DMS114 treated with DMSO at 0.1 percent for 48 hours (cell line): ENCODE measurements at regions not wholly inside any gene's neighbourhood (a gene's known extent, or its start where the extent isn't known, plus 50 kb on each side); places are given as distances from the start of the nearest gene placed in this dataset.
"Not testable (repeated sequence)": the region's sequence is repeated elsewhere in the genome, so short reads cannot be mapped to it uniquely, and the experiment has no call there.

Source experiments
- DNase-seq: peaks from one replicate; lab custom pipeline; 2025; ENCODE audit not compliant: unreplicated experiment; lab: John Stamatoyannopoulos, UW

- no peak for DNase-seq
Measured at GRCh38 chr10:25076506-25077177, 60.2 kb downstream of the THNSL1 start.

GRCh38 chr10:25078658-25079431 lies 62.4 kb downstream of the THNSL1 start:
- DNase-seq, result no peak

- DNase-seq, result peak; percentile 89
Measured at GRCh38 chr10:25080880-25081581, 64.6 kb downstream of the THNSL1 start.

- no peak for DNase-seq
Measured at GRCh38 chr10:25082276-25083204, 66.1 kb downstream of the THNSL1 start.

GRCh38 chr10:25083546-25084111 lies 67.2 kb downstream of the THNSL1 start:
- DNase-seq, result no peak

GRCh38 chr10:25084447-25084846 lies 68.0 kb downstream of the THNSL1 start:
- no peak for DNase-seq

GRCh38 chr10:25094590-25094989 lies 78.2 kb downstream of the THNSL1 start:
- no peak for DNase-seq

- no peak for DNase-seq
Measured at GRCh38 chr10:25097669-25098411, 77.0 kb upstream of the GPR158 start.

GRCh38 chr10:25100141-25100540 lies 74.7 kb upstream of the GPR158 start:
- DNase-seq, result no peak

- DNase-seq, result no peak
Measured at GRCh38 chr10:25101461-25102146, 73.2 kb upstream of the GPR158 start.

- no peak for DNase-seq
Measured at GRCh38 chr10:25102147-25102822, 72.5 kb upstream of the GPR158 start.

GRCh38 chr10:25103703-25104102 lies 71.1 kb upstream of the GPR158 start:
- no peak for DNase-seq

- DNase-seq, result no peak
Measured at GRCh38 chr10:25104441-25104840, 70.4 kb upstream of the GPR158 start.

- DNase-seq, result no peak
Measured at GRCh38 chr10:25105262-25105661, 69.5 kb upstream of the GPR158 start.

- DNase-seq, result no peak
Measured at GRCh38 chr10:25105743-25106260, 69.0 kb upstream of the GPR158 start.

- no peak for DNase-seq
Measured at GRCh38 chr10:25107756-25108155, 67.0 kb upstream of the GPR158 start.

GRCh38 chr10:25109896-25110295 lies 64.9 kb upstream of the GPR158 start:
- DNase-seq, result not testable (repeated sequence)

- DNase-seq, result no peak
Measured at GRCh38 chr10:25112016-25112415, 62.8 kb upstream of the GPR158 start.
